Esophagus muscularis mucosa (tissue), 4 donors: ENCODE measurements at regions not wholly inside any gene's neighbourhood (a gene's known extent, or its start where the extent isn't known, plus 50 kb on each side); places are given as distances from the start of the nearest gene placed in this dataset.

Source experiments
- DNase-seq: peaks from one replicate; pipeline ENCODE4 v3.0.0-alpha.2; 2017; ENCODE audit errors: extremely low spot score
- H3K27ac ChIP-seq, 4 donors: fragments of 200-600 bp; sonication (generic); replicated peaks in 1 of 4; 1 replicate in 3 of 4; 2 replicates in 1 of 4; pipeline ENCODE4 v1.5.1; 2016 to 2019; ENCODE audit warnings: mild to moderate bottlenecking in 1 of 4
- H3K27me3 ChIP-seq, 4 donors: fragments of 200-600 bp; sonication (generic); one replicate each; pipeline versions ENCODE4 v1.5.1 to v1.6.0; 2016 to 2019
- H3K36me3 ChIP-seq, 4 donors: fragments of 200-600 bp; sonication (generic); one replicate each; pipeline ENCODE4 v1.5.1; 2016 to 2019
- H3K4me1 ChIP-seq, 4 donors: fragments of 200-600 bp; sonication (generic); one replicate each; pipeline ENCODE4 v1.5.1; 2016 to 2019
- H3K4me3 ChIP-seq, 4 donors: fragments of 200-600 bp; sonication (generic); 1 replicate in 2 of 4; 2 replicates in 2 of 4; pipeline ENCODE4 v1.5.1; 2016 to 2019; ENCODE audit warnings: mild to moderate bottlenecking in 4 of 4, moderate library complexity in 1 of 4
- H3K9me3 ChIP-seq, 4 donors: fragments of 200-600 bp; sonication (generic); 1 replicate in 3 of 4; 2 replicates in 1 of 4; pipeline ENCODE4 v1.5.1; 2016 to 2019
- CTCF ChIP-seq, 3 experiments: fragments of 200-600 bp in 2 of 3; fragments of 450-650 bp in 1 of 3; sonication (generic) in 2 of 3; IDR thresholded peaks; one replicate each; pipeline ENCODE4 v1.5.1; 2017 to 2019; ENCODE audit warnings: antibody characterized with exemption in 3 of 3, mild to moderate bottlenecking in 2 of 3, moderate library complexity in 1 of 3
- EP300 ChIP-seq: sonication (generic); formaldehyde crosslinking; IDR thresholded peaks from one replicate; pipeline ENCODE4 v1.6.1; 2017; ENCODE audit warnings: antibody characterized with exemption
- POLR2A ChIP-seq: fragments of 450-650 bp; IDR thresholded peaks from one replicate; pipeline ENCODE4 v1.6.1; 2017; ENCODE audit warnings: antibody characterized with exemption, moderate library complexity, mild to moderate bottlenecking, low read depth
- POLR2AphosphoS5 ChIP-seq, 2 donors: sonication (generic); formaldehyde crosslinking; IDR thresholded peaks; one replicate each; pipeline ENCODE4 v1.6.1; 2017; ENCODE audit warnings: antibody characterized with exemption in 2 of 2
- WGBS: methylation state at CpG from one replicate; pipeline ENCODE4 v1.1.5; 2018; 5-methylcytosine and 5-hydroxymethylcytosine counted together
- intact Hi-C: fragments of 100-400 bp; cut with DNase I; formaldehyde crosslinking; loops from one replicate; pipeline ENCODE4 v1.15.1; 2023

GRCh38 chr1:239819756-239820250 lies 271.9 kb upstream of the FMN2 start:
- intact Hi-C loops: loop anchor here (5.0 kb wide), 1 partner anchor 433 kb away; the partner anchor contains the start of gene CHRM3
- Histone ChIP-seq H3K4me3 (no peak overlapping the region), H3K27ac (peak overlapping the region in 2 of 4 donors; percentile 8 to 85), H3K9me3 (no peaks in the 10 kb centered on the region), H3K36me3 (no peaks in the 10 kb centered on the region), H3K4me1 (peaks cover 2 to 50% (median 41%) of the 10 kb centered on the region in 4 donors), H3K27me3 (no peaks in the 10 kb centered on the region)
- DNase-seq: no peak
- 85% methylated on average over 10 of the region's 10 CpGs for WGBS
- TF ChIP-seq POLR2A (no peak), EP300 (no peak), POLR2AphosphoS5 (IDR thresholded peaks at IDR 0.05) (no peak), CTCF (IDR thresholded peaks at IDR 0.05) (no peak)

GRCh38 chr1:239823852-239824251 lies 267.8 kb upstream of the FMN2 start:
- no peaks in the 10 kb centered on the region for H3K27me3 ChIP-seq
- H3K27ac ChIP-seq: no peak overlapping the region
- H3K4me3 ChIP-seq: no peak overlapping the region
- H3K4me1 ChIP-seq: peaks cover 0 to 12% (median 2%) of the 10 kb centered on the region in 4 donors
- DNase-seq: no peak
- intact Hi-C loops: no loop called here
- H3K9me3 ChIP-seq: no peaks in the 10 kb centered on the region
- whole genome bisulfite sequencing: 89% methylated on average over 13 of the region's 13 CpGs
- H3K36me3 ChIP-seq: no peaks in the 10 kb centered on the region
- no peak for TF ChIP-seq EP300
- no peak for TF ChIP-seq CTCF (IDR thresholded peaks at IDR 0.05)
- TF ChIP-seq POLR2AphosphoS5 (IDR thresholded peaks at IDR 0.05): no peak
- no peak for TF ChIP-seq POLR2A

- no peaks in the 10 kb centered on the region for H3K4me1 ChIP-seq
- no peak for TF ChIP-seq EP300
- no peak for TF ChIP-seq POLR2AphosphoS5 (IDR thresholded peaks at IDR 0.05)
- no peak for TF ChIP-seq POLR2A
- no peak for TF ChIP-seq CTCF (IDR thresholded peaks at IDR 0.05)
- H3K4me3 ChIP-seq: no peak overlapping the region
- no peak overlapping the region for H3K27ac ChIP-seq
- H3K9me3 ChIP-seq: no peaks in the 10 kb centered on the region
- no peaks in the 10 kb centered on the region for H3K27me3 ChIP-seq
- intact Hi-C loops: no loop called here
- no peak for DNase-seq
- WGBS: 95% methylated on average over 5 of the region's 5 CpGs
- no peaks in the 10 kb centered on the region for H3K36me3 ChIP-seq
These were observed 265.5 kb upstream of the FMN2 start for GRCh38 chr1:239826211-239826610.

GRCh38 chr1:239826736-239827135 lies 264.9 kb upstream of the FMN2 start:
- peaks cover 0 to 2% (median 0%) of the 10 kb centered on the region in 4 donors for H3K4me1 ChIP-seq
- H3K27me3 ChIP-seq: no peaks in the 10 kb centered on the region
- no peaks in the 10 kb centered on the region for H3K36me3 ChIP-seq
- 85% methylated on average over 1 of the region's 1 CpG for whole genome bisulfite sequencing
- intact Hi-C loops: no loop called here
- no peak overlapping the region for H3K27ac ChIP-seq
- TF ChIP-seq CTCF (IDR thresholded peaks at IDR 0.05) (no peak), POLR2AphosphoS5 (IDR thresholded peaks at IDR 0.05) (no peak), EP300 (no peak), POLR2A (no peak)
- DNase-seq: peak; percentile 31
- H3K4me3 ChIP-seq: no peak overlapping the region
- H3K9me3 ChIP-seq: no peaks in the 10 kb centered on the region

GRCh38 chr1:239829535-239829934 lies 262.1 kb upstream of the FMN2 start:
- H3K4me3 ChIP-seq: no peak overlapping the region
- intact Hi-C loops: no loop called here
- WGBS: 78% methylated on average over 1 of the region's 1 CpG
- H3K4me1 ChIP-seq: peaks cover 0 to 22% (median 3%) of the 10 kb centered on the region in 4 donors
- no peak for DNase-seq
- TF ChIP-seq CTCF (IDR thresholded peaks at IDR 0.05) (no peak), EP300 (no peak), POLR2AphosphoS5 (IDR thresholded peaks at IDR 0.05) (no peak), POLR2A (no peak)
- H3K9me3 ChIP-seq: no peaks in the 10 kb centered on the region
- no peaks in the 10 kb centered on the region for H3K27me3 ChIP-seq
- no peaks in the 10 kb centered on the region for H3K36me3 ChIP-seq
- H3K27ac ChIP-seq: no peak overlapping the region
